Lung (tissue), 11 donors: ENCODE measurements at regions not wholly inside any gene's neighbourhood (a gene's known extent, or its start where the extent isn't known, plus 50 kb on each side); places are given as distances from the start of the nearest gene placed in this dataset.

ENCODE experiments used
- ATAC-seq: fragments of 200-7000 bp; cut with Tn5 transposase; one replicate; pipeline ENCODE4 v1.9.1; 2020; ENCODE audit warnings: moderate number of reproducible peaks; ENCODE audit not compliant: insufficient read depth, low FRiP score
- DNase-seq, 3 donors: peaks; one replicate each; pipeline ENCODE4 v3.0.0-alpha.2; 2013 to 2017
- H3K27ac ChIP-seq, 2 donors: one replicate each; pipeline ENCODE4 v1.5.1; 2013; ENCODE audit warnings: mild to moderate bottlenecking in 2 of 2, moderate library complexity in 2 of 2, control low read depth in 1 of 2, inconsistent platforms in 1 of 2, low read depth in 1 of 2, low read length in 1 of 2
- H3K27me3 ChIP-seq, 3 donors: one replicate each; pipeline ENCODE4 v1.5.1; 2013; ENCODE audit warnings: low read length in 2 of 3; ENCODE audit not compliant: control insufficient read depth in 3 of 3, insufficient read depth in 3 of 3
- H3K36me3 ChIP-seq, 4 donors: one replicate each; pipeline ENCODE4 v1.5.1; 2013; ENCODE audit warnings: low read length in 4 of 4, mild to moderate bottlenecking in 1 of 4, moderate library complexity in 1 of 4; ENCODE audit not compliant: control insufficient read depth in 4 of 4, insufficient read depth in 4 of 4
- H3K4me1 ChIP-seq, 5 donors: one replicate each; pipeline ENCODE4 v1.5.1; 2013; ENCODE audit warnings: low read length in 5 of 5, mild to moderate bottlenecking in 2 of 5, moderate library complexity in 1 of 5; ENCODE audit not compliant: control insufficient read depth in 5 of 5, insufficient read depth in 5 of 5
- H3K4me3 ChIP-seq: one replicate; pipeline ENCODE4 v1.5.1; 2013; ENCODE audit warnings: mild to moderate bottlenecking, control low read depth, moderate library complexity
- H3K9ac ChIP-seq, 2 donors: one replicate each; pipeline ENCODE4 v1.5.1; 2013; ENCODE audit warnings: low read length in 2 of 2, control low read depth in 1 of 2; ENCODE audit not compliant: insufficient read depth in 1 of 2
- H3K9me3 ChIP-seq, 4 donors: one replicate each; pipeline ENCODE4 v1.5.1; 2013; ENCODE audit warnings: low read length in 3 of 4, mild to moderate bottlenecking in 1 of 4, moderate library complexity in 1 of 4; ENCODE audit not compliant: control insufficient read depth in 4 of 4, insufficient read depth in 3 of 4
- WGBS, 2 donors: extraction: QIAGEN DNeasy Blood & Tissue Kit; methylation state at CpG; one replicate each; pipeline ENCODE4 v1.1.7; 2013; 5-methylcytosine and 5-hydroxymethylcytosine counted together
- TF ChIP-seq, protein P1 (sequence below): IDR thresholded peaks from 2 replicates; pipeline ENCODE4 v1.5.1; 2012; ENCODE audit warnings: mild to moderate bottlenecking; ENCODE audit errors: control extremely low read depth, extremely low read depth
- donor health status: control.
- donor health status: control.
- donor health status: Bipolar disorder and iron deficiency.
- donor health status: healthy.
- donor health status: DM: yes; HTN: yes; CAD: no.

DNA sequence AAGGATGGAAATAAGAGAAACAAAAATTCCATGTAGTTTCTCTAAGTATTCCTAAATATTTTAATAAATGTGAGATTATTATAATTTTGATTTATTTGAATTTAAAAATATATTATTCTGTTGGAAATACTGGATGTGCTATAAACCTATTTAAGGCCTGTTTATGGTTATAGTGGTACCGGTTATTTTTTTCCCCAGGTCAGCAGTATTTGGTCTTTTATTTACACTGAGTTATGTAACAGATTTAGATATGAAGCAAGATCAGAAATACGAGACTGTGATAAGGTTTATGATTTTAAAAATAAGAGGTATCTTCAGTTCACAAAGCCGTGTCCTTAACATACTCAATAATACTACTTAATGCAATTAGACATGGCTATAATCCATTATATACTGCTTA lies 634.3 kb upstream of the POU3F2 start:
- no peak overlapping the region for H3K4me3 ChIP-seq
- H3K4me1 ChIP-seq, result no peaks in the 10 kb centered on the region
- TF ChIP-seq, protein P1, sequence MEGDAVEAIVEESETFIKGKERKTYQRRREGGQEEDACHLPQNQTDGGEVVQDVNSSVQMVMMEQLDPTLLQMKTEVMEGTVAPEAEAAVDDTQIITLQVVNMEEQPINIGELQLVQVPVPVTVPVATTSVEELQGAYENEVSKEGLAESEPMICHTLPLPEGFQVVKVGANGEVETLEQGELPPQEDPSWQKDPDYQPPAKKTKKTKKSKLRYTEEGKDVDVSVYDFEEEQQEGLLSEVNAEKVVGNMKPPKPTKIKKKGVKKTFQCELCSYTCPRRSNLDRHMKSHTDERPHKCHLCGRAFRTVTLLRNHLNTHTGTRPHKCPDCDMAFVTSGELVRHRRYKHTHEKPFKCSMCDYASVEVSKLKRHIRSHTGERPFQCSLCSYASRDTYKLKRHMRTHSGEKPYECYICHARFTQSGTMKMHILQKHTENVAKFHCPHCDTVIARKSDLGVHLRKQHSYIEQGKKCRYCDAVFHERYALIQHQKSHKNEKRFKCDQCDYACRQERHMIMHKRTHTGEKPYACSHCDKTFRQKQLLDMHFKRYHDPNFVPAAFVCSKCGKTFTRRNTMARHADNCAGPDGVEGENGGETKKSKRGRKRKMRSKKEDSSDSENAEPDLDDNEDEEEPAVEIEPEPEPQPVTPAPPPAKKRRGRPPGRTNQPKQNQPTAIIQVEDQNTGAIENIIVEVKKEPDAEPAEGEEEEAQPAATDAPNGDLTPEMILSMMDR, result no peak
- H3K9me3 ChIP-seq, result no peaks in the 10 kb centered on the region
- WGBS, 2 donors, result 74 to 88% methylated on average over 3 of the region's 3 CpGs
- ATAC-seq (no peak), DNase-seq (no peak)
- H3K9ac ChIP-seq, result no peak overlapping the region
- no peak overlapping the region for H3K27ac ChIP-seq
- H3K36me3 ChIP-seq, result no peaks in the 10 kb centered on the region
- H3K27me3 ChIP-seq, result no peaks in the 10 kb centered on the region

DNA sequence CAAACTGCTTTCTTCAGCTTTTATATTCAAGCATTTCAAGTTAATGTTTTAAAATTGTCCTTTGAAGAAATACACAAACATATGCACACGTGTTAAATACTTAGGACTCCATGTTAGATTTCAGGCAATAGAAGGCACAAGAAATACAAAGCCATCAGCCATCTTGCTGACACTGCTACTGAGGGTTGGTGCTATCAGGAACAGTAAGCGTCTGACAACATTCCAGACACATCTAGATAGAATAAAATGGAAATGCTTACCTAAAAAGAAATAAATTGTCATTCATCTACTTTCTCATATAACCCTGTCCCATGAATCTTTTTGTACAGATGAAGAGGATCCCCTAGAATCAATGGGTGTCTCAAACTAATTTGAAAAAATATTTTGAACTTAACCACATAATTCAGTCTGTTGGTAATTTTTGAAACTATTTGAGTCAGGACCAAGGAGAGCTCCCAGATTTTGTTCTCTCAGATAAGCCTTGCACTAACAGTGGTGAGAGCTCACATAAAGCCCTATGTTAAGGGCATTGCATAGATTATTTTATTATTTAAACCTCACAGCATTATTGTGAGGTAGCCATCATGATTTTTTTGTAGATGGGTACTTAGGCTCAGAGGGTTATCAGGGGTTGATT lies 631.1 kb upstream of the POU3F2 start:
- H3K4me1 ChIP-seq, result no peaks in the 10 kb centered on the region
- H3K4me3 ChIP-seq, result no peak overlapping the region
- H3K27me3 ChIP-seq, result no peaks in the 10 kb centered on the region
- TF ChIP-seq, protein P1, result no peak
- no peak overlapping the region for H3K9ac ChIP-seq
- 48 to 54% methylated on average over 2 of the region's 2 CpGs for WGBS, 2 donors
- no peaks in the 10 kb centered on the region for H3K36me3 ChIP-seq
- H3K27ac ChIP-seq, result no peak overlapping the region
- H3K9me3 ChIP-seq, result no peaks in the 10 kb centered on the region
- ATAC-seq (no peak), DNase-seq (peak in 2 of 3 donors; percentile 32 to 61)

DNA sequence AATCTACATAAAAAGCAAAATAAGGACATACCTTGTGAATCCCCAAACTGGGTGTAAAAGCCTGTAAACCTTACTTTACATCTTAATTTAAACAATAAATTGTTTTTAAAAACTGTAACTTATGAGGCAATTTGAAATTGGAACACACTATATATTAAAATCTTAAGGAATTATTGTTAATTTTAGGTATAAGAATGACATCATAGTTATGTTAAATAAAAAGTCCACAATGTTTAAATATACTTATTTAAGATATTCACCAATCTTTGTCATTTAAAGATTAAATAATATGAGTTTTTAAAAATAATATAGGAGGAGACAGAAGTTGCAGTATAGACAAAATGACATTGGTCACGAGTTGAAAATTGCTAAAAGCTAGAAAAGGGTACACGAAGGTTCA lies 621.9 kb upstream of the POU3F2 start:
- no peaks in the 10 kb centered on the region for H3K9me3 ChIP-seq
- no peaks in the 10 kb centered on the region for H3K4me1 ChIP-seq
- TF ChIP-seq, protein P1, result no peak
- ATAC-seq (no peak), DNase-seq (no peak)
- H3K4me3 ChIP-seq, result no peak overlapping the region
- WGBS, 2 donors, result 71 to 82% methylated on average over 2 of the region's 2 CpGs
- H3K27ac ChIP-seq, result no peak overlapping the region
- H3K9ac ChIP-seq, result no peak overlapping the region
- H3K27me3 ChIP-seq, result no peaks in the 10 kb centered on the region
- no peaks in the 10 kb centered on the region for H3K36me3 ChIP-seq

DNA sequence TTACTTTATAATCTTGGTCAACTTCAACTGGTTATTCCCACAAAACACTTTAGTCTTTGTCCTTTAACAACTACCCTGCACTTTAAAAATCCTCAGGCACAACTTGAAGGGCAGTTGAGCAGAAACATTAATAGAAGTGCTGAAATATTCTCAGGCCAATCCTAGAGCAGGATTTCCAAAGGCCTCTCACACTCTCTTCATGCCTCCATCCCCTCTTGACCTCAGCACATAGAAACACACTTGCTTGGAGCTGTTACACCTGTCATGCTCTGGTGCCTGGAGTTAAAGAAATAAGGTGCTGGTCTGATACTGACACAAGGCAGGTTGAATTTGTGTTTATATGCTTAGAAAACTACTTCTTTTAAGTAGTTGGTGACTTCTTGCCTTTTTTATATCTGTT lies 618.8 kb upstream of the POU3F2 start:
- Histone ChIP-seq H3K4me3 (no peak overlapping the region), H3K27me3 (no peaks in the 10 kb centered on the region), H3K4me1 (no peaks in the 10 kb centered on the region), H3K9me3 (no peaks in the 10 kb centered on the region), H3K9ac (no peak overlapping the region), H3K27ac (no peak overlapping the region), H3K36me3 (no peaks in the 10 kb centered on the region)
- DNase-seq (peak in 1 of 3 donors; percentile 7), ATAC-seq (no peak)
- TF ChIP-seq, protein P1, result no peak
